Stimulated activated CD8-positive, alpha-beta memory T cell treated with anti-CD3 and anti-CD28 coated beads, Interleukin-15, amount 100 ng/mL, for 24 hours (primary cell): ENCODE measurements at regions not wholly inside any gene's neighbourhood (a gene's known extent, or its start where the extent isn't known, plus 50 kb on each side); places are given as distances from the start of the nearest gene placed in this dataset.

Experiments
- DNase-seq: peaks from one replicate; pipeline ENCODE4 v3.0.0-alpha.2; 2020; ENCODE audit warnings: low read depth

DNA sequence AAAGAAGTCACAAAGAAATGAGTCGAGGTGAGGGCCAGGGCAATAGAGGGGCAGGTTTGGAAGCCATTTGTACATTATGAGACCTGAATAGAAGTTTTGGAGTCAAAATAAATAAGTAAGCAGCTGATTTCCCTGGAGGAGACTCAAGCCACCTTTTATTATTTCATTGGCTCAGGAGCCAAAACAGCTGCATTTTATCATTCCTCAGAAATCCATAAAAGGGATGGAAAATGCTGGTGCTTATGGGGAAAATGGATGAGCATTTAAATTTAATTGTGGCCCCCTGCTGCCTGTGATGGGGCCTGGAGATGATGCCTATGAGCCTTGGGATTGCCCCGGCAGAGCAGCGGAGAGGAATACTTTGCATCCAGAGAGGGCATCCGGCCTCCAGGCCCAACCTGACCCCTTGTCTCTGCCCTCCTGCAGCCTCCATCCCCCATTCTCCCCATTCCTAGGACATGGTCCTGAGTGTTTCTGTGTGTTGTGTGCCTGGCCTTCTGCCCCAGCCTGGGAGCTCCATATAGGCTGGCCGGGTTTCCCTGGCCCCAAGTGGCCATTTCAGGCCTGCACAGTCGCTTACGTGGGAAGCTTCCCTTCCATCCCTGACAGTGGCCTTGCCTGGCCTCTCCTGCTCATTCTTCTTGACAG lies 296.8 kb upstream of the ZMIZ1 start:
- no peak for DNase-seq

DNA sequence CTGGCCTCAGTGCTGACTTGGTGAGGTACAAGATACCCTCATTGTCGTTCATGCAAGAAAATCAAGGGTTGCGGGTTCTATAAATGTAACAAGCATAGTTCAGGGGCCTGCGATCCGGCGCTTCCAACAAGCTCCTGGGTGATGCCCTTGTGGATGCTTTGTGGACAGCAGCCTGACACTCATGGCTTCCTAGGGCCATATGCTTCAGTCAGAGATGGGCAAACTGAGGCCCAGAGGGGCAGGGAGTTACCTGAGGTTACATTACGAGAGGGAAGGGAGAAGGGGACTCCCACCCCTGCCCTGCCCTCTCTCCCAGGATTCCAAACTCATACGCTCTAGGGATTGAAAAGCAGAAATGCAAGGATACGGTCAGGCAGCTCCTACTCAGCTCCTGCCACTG lies 296.3 kb upstream of the ZMIZ1 start:
- no peak for DNase-seq

DNA sequence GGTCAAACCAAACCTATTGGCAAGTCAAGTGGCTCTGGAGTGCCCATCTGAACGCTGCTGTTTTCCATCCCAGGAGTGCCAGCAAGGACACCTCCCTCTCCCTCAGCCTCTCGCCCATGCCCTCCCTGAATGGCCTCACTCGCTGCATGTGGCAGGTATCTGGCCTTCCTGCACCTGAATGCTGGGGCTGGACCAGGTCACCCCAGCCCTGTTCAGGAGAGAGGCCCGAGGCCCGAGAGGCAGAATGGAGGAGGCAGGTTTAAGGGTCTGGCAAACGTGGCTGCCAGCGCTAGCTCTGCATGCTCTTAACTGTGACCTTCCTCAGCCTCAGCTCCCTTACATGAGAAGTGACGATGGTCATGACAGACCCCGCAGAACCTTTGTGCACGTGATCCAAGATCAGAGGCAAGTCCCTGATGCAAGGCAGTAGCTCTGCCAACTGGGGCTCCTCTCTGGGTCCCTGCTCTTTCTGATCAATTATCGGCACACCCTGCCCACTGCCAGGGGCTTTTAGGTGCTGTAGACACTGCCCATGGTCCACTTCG lies 295.7 kb upstream of the ZMIZ1 start:
- DNase-seq: no peak

DNA sequence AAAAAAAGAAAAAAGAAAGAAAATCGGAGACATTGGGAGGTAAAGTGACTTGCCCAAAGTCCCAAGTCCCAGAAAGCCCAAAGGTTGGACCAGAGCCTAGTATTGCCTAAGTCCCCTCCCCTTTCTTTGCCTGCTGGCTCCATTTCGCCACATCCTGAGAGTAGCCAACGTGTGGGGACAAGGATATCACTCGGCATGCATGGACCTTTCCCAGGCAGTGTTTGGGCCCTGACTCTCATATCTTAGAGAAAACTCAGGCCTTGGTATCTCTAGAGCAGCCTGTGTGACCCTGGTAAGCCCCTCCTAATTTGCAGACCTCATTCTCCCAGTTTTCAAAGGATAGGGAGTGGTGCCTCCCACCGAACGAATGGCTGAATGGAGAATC lies 294.2 kb upstream of the ZMIZ1 start:
- no peak for DNase-seq

DNA sequence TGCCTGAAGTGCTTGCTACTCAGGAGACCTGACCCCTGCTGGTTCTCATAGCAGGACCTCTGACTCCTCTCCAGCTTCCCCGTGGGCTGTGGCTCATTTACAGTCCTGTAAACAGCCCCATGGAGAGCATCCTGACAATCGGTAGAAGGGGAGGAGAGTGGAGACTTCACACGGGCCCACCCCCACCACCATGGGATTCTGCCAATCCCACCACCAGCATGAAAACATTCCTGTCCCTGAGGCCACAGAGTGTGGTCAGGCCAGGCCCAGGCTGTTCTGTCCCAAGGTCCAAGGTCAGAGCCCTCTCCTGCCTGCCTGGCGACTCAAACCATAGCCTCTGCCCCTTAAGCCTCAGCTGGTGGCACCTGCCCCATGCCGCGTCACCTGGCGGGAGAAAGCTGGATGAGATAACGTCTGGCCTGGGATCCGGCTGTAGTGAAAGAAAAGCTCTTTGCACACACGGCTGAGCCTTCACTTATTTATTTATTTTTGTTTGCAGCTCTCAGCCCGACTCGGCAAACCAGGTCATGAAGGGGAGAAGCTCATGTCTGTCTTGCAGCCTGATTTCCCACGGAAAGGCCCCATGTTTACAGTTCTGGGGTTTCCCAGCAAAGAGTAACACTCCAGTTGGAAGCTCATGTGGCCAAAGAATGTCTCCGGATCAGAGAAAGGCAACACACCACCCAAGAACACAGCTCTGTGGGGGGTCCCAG lies 293.6 kb upstream of the ZMIZ1 start:
- no peak for DNase-seq

DNA sequence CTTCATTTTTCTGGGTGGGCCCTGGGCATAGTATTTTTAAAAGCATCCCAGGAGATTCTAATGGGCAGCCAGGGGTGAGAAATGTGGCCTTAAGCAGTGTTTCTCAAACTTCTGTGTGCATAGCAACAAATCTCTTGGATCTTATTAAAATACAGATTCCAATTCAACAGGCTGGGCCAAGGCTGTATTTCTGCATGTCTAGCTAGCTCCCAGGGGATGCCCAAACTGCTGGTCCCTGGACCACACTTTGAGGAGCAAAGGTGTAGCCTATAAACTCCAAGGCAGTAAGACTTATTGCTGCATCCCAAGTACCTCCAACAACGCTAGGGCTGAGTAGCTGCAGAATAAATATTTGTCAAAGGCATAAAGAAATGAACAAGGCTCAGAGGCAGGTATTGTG lies 292.9 kb upstream of the ZMIZ1 start:
- no peak for DNase-seq

DNA sequence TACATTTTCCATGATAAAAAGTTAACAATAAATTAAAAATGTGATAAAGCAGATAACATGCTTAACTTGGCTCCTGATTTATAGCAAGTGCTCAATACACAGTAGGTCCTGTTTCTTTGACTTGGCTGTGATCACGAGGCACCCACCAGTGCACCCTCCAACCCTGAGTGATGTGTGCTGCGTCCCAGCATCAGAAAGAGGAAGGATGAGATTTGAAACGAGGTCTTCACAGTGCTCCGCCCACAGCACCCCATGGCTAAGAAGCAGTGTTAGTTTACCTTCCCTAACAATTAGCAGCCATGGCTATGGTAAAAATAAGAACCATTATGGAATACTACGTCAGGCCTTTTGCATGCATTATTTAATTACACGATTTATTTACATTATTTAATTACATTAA lies 292.0 kb upstream of the ZMIZ1 start:
- DNase-seq: no peak

DNA sequence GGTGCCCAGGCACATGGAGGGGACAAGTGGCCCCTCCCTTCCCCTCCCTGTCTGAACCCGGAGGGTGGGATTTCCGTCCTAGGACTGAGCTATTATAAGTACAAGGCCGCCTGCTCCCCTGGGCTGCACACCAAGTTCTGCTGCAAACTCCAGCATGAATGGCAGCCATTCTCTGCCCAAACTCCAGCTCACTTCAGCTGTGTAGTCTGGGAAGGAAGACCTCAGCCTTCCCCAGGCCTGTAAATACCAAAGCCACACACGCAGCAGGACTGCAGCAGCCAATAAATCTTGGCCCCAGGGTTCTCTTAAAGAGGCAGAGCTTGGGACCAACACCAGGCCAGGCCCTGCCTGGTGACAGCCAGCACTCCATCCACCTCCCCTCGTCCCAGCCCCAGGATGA lies 291.3 kb upstream of the ZMIZ1 start:
- DNase-seq: no peak

DNA sequence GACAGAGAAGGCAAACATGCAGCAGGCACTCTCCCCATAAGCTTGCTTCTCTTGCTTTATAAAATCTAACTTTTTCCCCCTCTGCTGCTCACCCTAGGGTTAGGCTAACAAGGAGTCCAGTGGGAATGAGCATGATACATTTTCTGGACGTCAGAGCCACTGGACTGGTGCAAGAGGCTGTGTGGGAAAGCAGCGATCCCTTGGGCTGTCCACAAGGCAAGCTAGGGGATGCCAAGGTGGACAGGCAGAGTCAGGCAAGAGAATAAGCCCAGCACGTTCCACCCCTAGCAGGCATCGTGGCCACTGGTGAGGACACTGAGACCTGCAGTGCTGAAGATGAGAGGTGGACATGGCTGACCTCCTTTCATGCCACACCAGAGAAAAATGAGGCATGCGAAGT lies 290.9 kb upstream of the ZMIZ1 start:
- DNase-seq: no peak

DNA sequence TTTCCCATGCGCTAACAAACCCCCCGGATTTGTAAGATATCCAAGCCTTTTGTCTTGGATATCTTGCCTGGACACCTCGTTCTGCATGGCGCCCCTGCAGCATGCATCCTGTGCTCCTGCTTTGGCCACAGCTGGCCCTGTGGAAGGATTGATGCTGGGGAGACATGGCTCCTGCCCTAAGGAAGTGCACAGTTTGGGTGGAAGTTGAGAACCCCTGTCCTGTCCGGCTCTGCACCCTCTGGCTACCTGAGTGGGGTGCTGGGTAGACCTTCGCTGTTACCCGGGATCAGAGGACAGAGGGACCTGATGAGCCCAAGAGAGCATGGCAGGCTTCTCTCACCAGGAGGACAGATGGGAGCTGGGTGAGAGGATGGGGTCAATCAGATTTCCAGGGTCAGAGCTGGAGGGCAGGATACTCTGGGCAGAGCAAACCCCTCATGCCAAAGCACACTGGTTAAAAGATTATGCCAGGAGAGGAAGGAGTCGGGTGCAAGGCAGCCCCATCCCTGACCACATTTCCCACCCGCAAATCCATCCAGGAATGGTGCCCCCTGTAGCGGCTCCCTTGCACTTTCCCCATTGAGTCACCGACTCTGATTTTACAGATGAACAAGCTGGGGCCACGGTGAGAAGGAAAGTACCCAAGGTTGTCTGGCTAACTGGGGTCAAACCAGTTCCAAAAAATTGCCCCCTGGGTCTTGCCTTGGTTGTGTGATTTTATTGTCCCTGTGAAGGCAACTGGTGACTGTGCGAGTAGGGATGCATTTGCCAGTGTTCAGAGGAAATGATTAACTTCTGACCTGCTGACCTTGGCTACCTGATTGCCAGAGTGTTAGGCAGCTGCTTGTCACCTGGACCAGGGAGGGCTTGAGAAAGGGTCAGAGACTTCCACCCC lies 290.1 kb upstream of the ZMIZ1 start:
- no peak for DNase-seq

DNA sequence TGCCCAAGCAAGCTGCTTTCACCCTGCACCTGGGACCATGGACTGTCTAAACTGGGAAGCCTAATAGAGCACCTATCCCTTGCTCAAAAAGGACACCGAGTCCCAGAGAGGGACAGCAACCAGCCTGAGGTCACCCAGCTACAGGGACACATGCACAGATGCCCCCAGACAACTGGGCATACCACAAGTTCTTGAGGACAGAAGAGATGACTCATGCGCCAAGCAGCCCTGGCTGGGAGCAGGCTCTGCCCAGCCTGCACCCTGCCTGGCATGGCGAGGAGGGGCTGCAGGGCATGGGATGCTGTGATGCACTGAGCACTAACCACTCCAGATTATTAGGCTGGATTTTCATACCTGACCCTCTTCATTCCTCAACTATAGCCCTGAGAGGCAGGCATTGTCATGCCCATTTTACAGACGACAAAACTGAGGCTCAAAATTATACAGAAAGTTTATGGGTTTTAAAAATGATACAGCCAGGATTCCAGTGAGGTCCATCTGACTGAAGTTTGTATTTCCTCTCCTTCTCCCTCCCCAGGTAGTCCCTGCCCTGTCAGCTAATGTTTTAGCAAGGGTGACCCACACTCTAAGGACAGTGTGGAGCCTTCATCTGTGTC lies 289.3 kb upstream of the ZMIZ1 start:
- no peak for DNase-seq

DNA sequence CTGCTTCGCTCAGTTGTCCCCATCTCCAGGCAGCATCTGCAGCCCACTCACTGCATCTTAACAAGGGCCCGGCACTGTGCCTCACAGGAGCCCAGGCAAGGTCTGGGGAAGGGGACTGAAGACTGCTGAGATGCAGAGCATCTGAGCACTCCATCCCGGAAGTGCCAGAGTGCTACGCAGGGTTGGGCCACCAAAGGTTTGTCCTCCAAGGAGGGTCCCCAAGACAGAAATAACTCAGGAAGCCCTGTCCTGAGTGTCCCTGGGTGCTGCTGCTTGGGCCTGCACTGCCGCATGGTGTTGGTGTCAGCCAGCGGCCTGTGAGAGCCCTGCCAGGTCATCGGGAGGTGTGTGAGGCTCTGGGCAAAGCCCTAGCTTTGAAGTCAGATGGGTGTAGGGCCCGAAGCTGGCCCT lies 288.2 kb upstream of the ZMIZ1 start:
- DNase-seq: no peak

DNA sequence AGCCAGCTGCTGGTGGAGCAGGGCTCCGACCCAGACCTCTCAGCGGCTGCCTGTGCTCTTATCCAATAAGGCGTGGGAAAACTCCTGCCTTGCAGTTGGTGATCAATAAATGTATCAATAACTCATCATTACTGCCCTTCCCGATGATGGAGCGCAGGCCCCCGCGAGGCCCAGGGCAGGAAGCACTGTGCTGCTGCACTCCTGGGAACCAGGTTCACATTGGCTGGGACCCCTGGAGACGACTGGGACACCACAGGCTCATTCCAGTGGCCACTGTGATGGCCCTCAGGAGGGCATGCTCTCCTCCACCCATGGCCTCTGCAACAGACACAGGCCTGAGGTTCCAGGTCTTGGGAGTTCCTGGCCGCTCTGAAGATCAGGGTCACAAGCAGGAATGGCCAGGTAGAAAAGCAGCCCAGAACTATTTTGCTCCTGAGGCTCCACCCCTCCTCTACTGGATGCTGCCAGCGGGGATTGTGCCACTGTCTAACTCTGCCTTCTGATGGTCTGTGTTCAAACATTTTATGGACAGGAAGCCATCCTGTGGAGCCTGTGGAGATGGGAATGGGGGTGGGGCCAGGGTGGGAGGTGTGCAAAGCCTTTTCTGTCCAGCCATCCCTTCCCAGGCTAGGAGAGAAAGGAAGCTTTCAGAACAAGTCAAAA lies 287.4 kb upstream of the ZMIZ1 start:
- no peak for DNase-seq

DNA sequence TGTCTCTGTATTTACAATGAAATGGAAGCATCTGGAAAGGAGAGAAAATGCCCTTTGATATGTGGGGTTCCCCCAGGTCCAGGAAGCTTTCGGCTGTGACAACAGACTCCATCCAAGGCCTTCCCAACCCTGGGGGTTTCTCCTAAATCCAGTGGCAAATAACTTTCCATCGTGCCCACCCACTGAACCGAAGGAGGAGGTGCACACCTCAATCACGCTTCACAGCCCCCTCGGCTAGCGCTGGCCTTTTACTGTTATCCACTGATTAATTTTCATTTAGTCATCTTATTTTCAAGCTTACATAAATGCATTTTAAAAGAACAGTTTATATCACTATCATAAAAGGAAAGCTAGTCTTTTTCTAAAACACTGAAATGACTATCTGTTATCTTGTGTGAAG lies 286.8 kb upstream of the ZMIZ1 start:
- DNase-seq: no peak

DNA sequence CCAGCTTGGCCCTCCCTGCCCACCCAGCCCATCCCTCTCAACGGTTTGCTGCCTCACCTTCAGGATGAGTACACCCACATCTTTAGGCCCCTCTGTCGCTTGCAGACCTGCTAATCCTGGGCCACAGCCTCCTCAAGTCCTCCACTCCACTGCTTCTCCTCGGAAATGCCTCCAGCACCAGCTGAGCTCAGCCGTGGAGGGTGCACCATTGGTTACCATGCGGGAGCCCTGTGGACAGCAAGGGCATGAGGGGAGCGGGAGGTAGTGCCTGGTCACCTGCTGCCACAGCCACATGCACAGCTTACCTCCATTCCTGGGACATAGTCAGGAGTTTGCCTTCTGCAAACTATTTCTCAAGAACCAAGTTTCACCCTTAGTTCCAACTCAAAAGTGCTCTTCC lies 286.3 kb upstream of the ZMIZ1 start:
- DNase-seq: no peak

DNA sequence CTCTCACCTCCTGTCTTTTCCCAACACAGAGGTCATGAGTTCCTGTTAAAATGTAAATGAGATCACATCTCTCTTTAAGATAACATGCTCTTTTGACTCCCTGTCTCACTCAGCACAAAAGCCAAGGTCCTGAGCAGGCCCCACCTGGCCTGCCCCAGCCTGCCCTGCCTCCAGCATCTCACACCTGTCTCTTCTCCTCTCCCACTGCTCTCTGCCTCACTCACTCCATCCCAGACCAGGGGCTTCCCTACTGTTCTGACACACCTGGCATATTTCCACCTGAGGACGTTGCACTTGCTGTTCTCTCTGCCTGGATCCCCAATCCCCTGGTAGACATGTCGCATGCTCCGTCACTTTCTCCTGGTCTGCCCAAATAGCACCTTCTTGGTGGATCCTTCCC lies 285.0 kb upstream of the ZMIZ1 start:
- DNase-seq: no peak

DNA sequence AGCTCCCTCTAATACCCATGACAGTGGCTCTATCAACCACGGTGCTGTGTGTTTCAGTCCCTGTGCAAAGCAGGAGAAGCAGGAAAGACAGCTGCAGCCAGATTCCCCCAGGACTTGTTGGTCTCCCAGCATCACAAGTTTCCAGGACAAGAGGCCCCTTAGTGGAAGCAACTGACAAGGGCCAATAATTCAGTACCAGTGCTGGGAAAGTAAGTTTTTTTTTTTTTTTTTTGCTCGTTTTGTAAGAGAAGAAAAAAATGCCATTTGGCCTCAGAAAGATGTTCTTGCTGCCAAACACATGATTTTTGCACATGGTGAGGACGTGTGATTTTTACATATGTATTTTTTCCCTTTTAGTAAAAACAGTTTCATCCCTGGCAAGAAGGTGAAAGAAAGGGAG lies 284.2 kb upstream of the ZMIZ1 start:
- DNase-seq: no peak

DNA sequence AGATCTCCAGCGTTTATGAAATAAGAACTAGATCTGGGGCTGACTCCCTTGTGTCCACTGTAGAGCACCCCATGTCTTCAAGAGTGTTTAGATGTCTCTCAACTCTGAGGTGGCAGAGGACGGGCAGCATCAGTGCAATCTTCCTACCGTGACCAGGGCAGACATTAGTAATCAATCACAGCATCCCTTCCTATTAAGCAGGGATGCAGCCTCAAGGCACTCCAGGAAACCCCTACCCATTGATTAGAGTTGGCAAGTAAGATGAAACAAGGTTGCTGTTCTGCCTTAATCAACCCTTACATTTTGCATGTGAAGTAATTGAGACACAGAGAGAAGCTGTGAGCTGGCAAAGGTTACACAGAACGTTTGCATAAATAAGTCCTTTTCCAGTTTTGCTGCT lies 283.7 kb upstream of the ZMIZ1 start:
- DNase-seq: no peak

DNA sequence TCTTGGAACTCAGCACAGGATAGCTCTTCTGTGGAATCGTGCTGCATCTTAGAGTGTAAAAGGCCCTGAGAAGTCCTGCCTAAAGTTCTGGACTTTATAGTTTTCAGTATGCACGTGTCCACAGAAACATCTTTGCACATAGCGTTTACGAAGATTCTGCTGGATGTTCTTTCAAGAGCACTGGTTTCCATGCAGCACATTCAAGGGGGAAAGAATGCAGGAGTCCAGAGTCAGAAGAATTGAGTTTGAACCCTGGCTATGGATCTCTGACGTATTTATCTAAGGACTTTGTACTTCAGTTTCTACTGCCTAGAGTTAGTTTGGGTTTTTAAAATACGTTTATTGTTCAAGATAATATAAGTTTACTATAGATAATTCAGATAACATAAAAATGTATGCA lies 282.8 kb upstream of the ZMIZ1 start:
- DNase-seq: no peak

DNA sequence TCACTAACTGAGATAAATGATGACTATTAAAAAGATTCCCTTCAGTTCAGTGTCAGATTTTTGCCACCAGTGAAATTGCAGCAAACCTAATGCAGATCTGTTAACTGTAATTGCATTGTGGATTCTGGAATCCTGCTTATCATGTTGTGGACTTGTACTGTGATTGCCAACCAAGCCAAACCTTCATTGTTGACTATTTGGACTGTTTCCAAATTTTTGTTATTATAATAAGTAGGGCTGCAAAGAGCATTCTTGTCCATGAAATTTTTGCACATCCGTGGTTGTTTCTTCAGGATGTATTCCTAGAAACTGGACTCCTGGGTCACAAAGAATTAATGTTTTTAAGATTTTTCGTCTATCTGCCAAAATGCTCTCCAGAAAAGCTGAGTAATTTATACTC lies 281.6 kb upstream of the ZMIZ1 start:
- DNase-seq: no peak

DNA sequence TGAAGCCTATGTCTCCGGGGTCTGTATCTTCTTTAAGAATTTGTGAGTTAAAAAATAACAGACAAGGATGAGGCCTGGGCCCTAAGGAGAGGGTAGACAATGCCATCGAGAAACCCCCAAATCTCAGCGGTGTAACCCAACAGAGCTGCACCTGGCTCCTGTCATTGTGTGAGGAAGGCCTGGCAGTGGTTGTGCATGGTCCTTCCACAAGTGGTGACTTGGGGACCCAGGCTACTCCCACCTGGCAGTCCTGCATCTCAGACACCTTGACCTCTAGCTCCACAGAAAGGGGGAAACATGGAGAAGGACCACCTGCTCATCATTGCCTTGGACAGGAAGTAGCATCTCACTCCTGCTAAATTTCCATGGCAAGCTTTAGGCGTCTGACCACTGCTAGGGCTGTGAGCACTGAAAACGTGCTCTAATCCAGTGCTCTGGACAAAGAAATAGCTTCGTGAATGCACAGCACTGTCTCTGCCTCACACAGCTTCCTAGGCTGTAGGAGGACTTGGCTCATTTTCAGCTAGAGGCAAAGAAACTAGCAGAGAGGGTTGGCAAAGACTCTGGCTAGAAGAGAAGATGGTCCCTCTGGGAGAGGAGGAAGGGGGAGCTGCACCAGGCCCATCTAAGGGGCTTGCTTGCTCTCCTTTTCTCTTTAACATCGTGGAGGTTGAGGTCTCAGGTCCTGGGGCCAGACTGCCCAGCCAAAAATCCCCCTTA lies 273.9 kb upstream of the ZMIZ1 start:
- DNase-seq: no peak
